Activated naive CD4-positive, alpha-beta T cell treated with anti-CD3 and anti-CD28 coated beads, Interleukin-2, amount 50 U/mL, for 72 hours (primary cell): ENCODE measurements at regions not wholly inside any gene's neighbourhood (a gene's known extent, or its start where the extent isn't known, plus 50 kb on each side); places are given as distances from the start of the nearest gene placed in this dataset.
A peak's percentile ranks its signal among the peaks of the same experiment; 100 is the strongest.

Experiments
- ATAC-seq, 2 donors: fragments of 150-1000 bp; cut with Tn5 transposase; 2 replicates each; pipeline ENCODE4 v1.10.0; 2021; ENCODE audit warnings: mild to moderate bottlenecking in 2 of 2, moderate library complexity in 2 of 2
- DNase-seq, 2 donors: peaks; one replicate each; pipeline ENCODE4 v3.0.0; 2021 to 2022; ENCODE audit warnings: low spot score in 2 of 2
- H3K27ac Mint-ChIP-seq, 2 donors: one replicate each; pipeline ENCODE4 v1.8.0; 2022; ENCODE audit warnings: mild to moderate bottlenecking in 2 of 2, mixed read lengths in 2 of 2
- H3K36me3 Mint-ChIP-seq, 2 donors: one replicate each; pipeline ENCODE4 v1.8.0; 2022; ENCODE audit warnings: mixed read lengths in 2 of 2
- H3K9me3 Mint-ChIP-seq, 2 donors: one replicate each; pipeline ENCODE4 v1.8.0; 2022; ENCODE audit warnings: mixed read lengths in 2 of 2

- Mint-ChIP-seq H3K36me3 (no peaks in the 10 kb centered on the region), H3K9me3 (no peaks in the 10 kb centered on the region), H3K27ac (no peak overlapping the region)
- ATAC-seq (no peak), DNase-seq (no peak)
Observed at GRCh38 chr6:16078064-16078463, 50.8 kb upstream of the MYLIP start.

- ATAC-seq, result no peak
- Mint-ChIP-seq H3K27ac (no peak overlapping the region), H3K9me3 (no peaks in the 10 kb centered on the region), H3K36me3 (no peaks in the 10 kb centered on the region)
- DNase-seq, result no peak
Observed at GRCh38 chr6:16069671-16070070, 59.2 kb upstream of the MYLIP start.

GRCh38 chr6:16069222-16069621 lies 59.7 kb upstream of the MYLIP start:
- no peaks in the 10 kb centered on the region for H3K36me3 Mint-ChIP-seq
- DNase-seq, result no peak
- H3K9me3 Mint-ChIP-seq, result no peaks in the 10 kb centered on the region
- no peak overlapping the region for H3K27ac Mint-ChIP-seq
- ATAC-seq, result no peak

- no peak for DNase-seq
- no peak for ATAC-seq
- H3K36me3 Mint-ChIP-seq, result no peaks in the 10 kb centered on the region
- no peaks in the 10 kb centered on the region for H3K9me3 Mint-ChIP-seq
- H3K27ac Mint-ChIP-seq, result no peak overlapping the region
Observed at GRCh38 chr6:16067568-16067967, 61.3 kb upstream of the MYLIP start.

GRCh38 chr6:16064671-16065072 lies 64.2 kb upstream of the MYLIP start:
- H3K27ac Mint-ChIP-seq, result no peak overlapping the region
- ATAC-seq (no peak), DNase-seq (no peak)
- H3K36me3 Mint-ChIP-seq, result no peaks in the 10 kb centered on the region
- no peaks in the 10 kb centered on the region for H3K9me3 Mint-ChIP-seq

- H3K27ac Mint-ChIP-seq, result no peak overlapping the region
- no peaks in the 10 kb centered on the region for H3K36me3 Mint-ChIP-seq
- DNase-seq (no peak), ATAC-seq (no peak)
- no peaks in the 10 kb centered on the region for H3K9me3 Mint-ChIP-seq
Observed at GRCh38 chr6:16063580-16063979, 65.3 kb upstream of the MYLIP start.

- Mint-ChIP-seq H3K27ac (no peak overlapping the region), H3K9me3 (no peaks in the 10 kb centered on the region), H3K36me3 (no peaks in the 10 kb centered on the region)
- DNase-seq, result no peak
- no peak for ATAC-seq
Observed at GRCh38 chr6:16061818-16062217, 67.1 kb upstream of the MYLIP start.

GRCh38 chr6:16060039-16060438 lies 68.8 kb upstream of the MYLIP start:
- Mint-ChIP-seq H3K36me3 (no peaks in the 10 kb centered on the region), H3K9me3 (no peaks in the 10 kb centered on the region), H3K27ac (no peak overlapping the region)
- DNase-seq (no peak), ATAC-seq (no peak)

- ATAC-seq (no peak), DNase-seq (no peak)
- H3K36me3 Mint-ChIP-seq, result no peaks in the 10 kb centered on the region
- H3K9me3 Mint-ChIP-seq, result no peaks in the 10 kb centered on the region
- H3K27ac Mint-ChIP-seq, result no peak overlapping the region
Observed at GRCh38 chr6:16059496-16059895, 69.4 kb upstream of the MYLIP start.

- H3K27ac Mint-ChIP-seq, result no peak overlapping the region
Observed at GRCh38 chr6:16058929-16059345, 69.9 kb upstream of the MYLIP start.

GRCh38 chr6:16058201-16058928 lies 70.5 kb upstream of the MYLIP start:
- no peak for ATAC-seq
- H3K9me3 Mint-ChIP-seq, result no peaks in the 10 kb centered on the region
- no peak overlapping the region for H3K27ac Mint-ChIP-seq
- DNase-seq, result no peak
- H3K36me3 Mint-ChIP-seq, result no peaks in the 10 kb centered on the region

More at GRCh38 chr6:16058929-16059345, 69.9 kb upstream of the MYLIP start:
- ATAC-seq (no peak), DNase-seq (no peak)
- Mint-ChIP-seq H3K36me3 (no peaks in the 10 kb centered on the region), H3K9me3 (no peaks in the 10 kb centered on the region)

GRCh38 chr6:16057446-16057845 lies 71.4 kb upstream of the MYLIP start:
- DNase-seq (no peak), ATAC-seq (no peak)
- Mint-ChIP-seq H3K36me3 (no peaks in the 10 kb centered on the region), H3K9me3 (no peaks in the 10 kb centered on the region), H3K27ac (no peak overlapping the region)

GRCh38 chr6:16056263-16056870 lies 72.5 kb upstream of the MYLIP start:
- DNase-seq (no peak), ATAC-seq (no peak)
- Mint-ChIP-seq H3K27ac (no peak overlapping the region), H3K9me3 (no peaks in the 10 kb centered on the region), H3K36me3 (no peaks in the 10 kb centered on the region)

GRCh38 chr6:16055852-16056251 lies 73.0 kb upstream of the MYLIP start:
- peak overlapping the region in 1 of 2 donors; percentile 63 for H3K27ac Mint-ChIP-seq
- no peaks in the 10 kb centered on the region for H3K36me3 Mint-ChIP-seq
- DNase-seq (no peak), ATAC-seq (no peak)
- no peaks in the 10 kb centered on the region for H3K9me3 Mint-ChIP-seq

- H3K36me3 Mint-ChIP-seq, result no peaks in the 10 kb centered on the region
- H3K27ac Mint-ChIP-seq, result no peak overlapping the region
- DNase-seq, result no peak
- peak in 1 of 2 donors; percentile 51 for ATAC-seq
- no peaks in the 10 kb centered on the region for H3K9me3 Mint-ChIP-seq
Observed at GRCh38 chr6:16049168-16049567, 79.7 kb upstream of the MYLIP start.

- no peak for ATAC-seq
- H3K9me3 Mint-ChIP-seq, result peaks cover 0 to 4% of the 10 kb centered on the region in 2 donors
Observed at GRCh38 chr6:16048221-16048620, 80.7 kb upstream of the MYLIP start.

GRCh38 chr6:16047435-16047990 lies 81.4 kb upstream of the MYLIP start:
- Mint-ChIP-seq H3K36me3 (no peaks in the 10 kb centered on the region), H3K27ac (no peak overlapping the region), H3K9me3 (peaks cover 0 to 4% of the 10 kb centered on the region in 2 donors)
- ATAC-seq (no peak), DNase-seq (no peak)

More at GRCh38 chr6:16048221-16048620, 80.7 kb upstream of the MYLIP start:
- DNase-seq, result no peak
- no peak overlapping the region for H3K27ac Mint-ChIP-seq
- H3K36me3 Mint-ChIP-seq, result no peaks in the 10 kb centered on the region

- DNase-seq, result no peak
- Mint-ChIP-seq H3K36me3 (no peaks in the 10 kb centered on the region), H3K9me3 (peaks cover 0 to 4% of the 10 kb centered on the region in 2 donors), H3K27ac (no peak overlapping the region)
- no peak for ATAC-seq
Observed at GRCh38 chr6:16045238-16045637, 83.6 kb upstream of the MYLIP start.
